ENCODE measurements at regions not wholly inside any gene's neighbourhood (a gene's known extent, or its start where the extent isn't known, plus 50 kb on each side); places are given as distances from the start of the nearest gene placed in this dataset.

GRCh38 chr4:53714236-53715140, 123.2 kb upstream of the LNX1 start:
- TF ChIP-seq CTCF (IDR thresholded peaks at IDR 0.05): no peak
- no peak for TF ChIP-seq POLR2AphosphoS5 (IDR thresholded peaks at IDR 0.05)
- TF ChIP-seq POLR2A (IDR thresholded peaks at IDR 0.05): no peak
